ENCODE measurements at regions not wholly inside any gene's neighbourhood (a gene's known extent, or its start where the extent isn't known, plus 50 kb on each side); places are given as distances from the start of the nearest gene placed in this dataset.

GRCh38 chr5:60261732-60262131 lies 368.2 kb upstream of the PDE4D start:
- Mint-ChIP-seq H3K27me3 (ENCODE audit: unreplicated experiment) (no peaks in the 10 kb centered on the region), H3K4me1 (ENCODE audit: low read depth, unreplicated experiment) (peaks cover 9% of the 10 kb centered on the region), H3K9me3 (ENCODE audit: unreplicated experiment) (no peaks in the 10 kb centered on the region), H3K4me3 (ENCODE audit: unreplicated experiment) (no peak overlapping the region), H3K27ac (ENCODE audit: unreplicated experiment) (no peak overlapping the region), H3K36me3 (ENCODE audit: unreplicated experiment) (no peaks in the 10 kb centered on the region)
- DNase-seq, result no peak
- TF ChIP-seq CTCF (IDR thresholded peaks at IDR 0.05; ENCODE audit: partially characterized antibody, unreplicated experiment), result no peak

GRCh38 chr5:60260658-60261057 lies 367.1 kb upstream of the PDE4D start:
- peaks cover 5% of the 10 kb centered on the region for H3K4me1 Mint-ChIP-seq (ENCODE audit: low read depth, unreplicated experiment)
- H3K27ac Mint-ChIP-seq (ENCODE audit: unreplicated experiment), result no peak overlapping the region
- DNase-seq, result no peak
- H3K9me3 Mint-ChIP-seq (ENCODE audit: unreplicated experiment), result no peaks in the 10 kb centered on the region
- no peaks in the 10 kb centered on the region for H3K36me3 Mint-ChIP-seq (ENCODE audit: unreplicated experiment)
- H3K27me3 Mint-ChIP-seq (ENCODE audit: unreplicated experiment), result no peaks in the 10 kb centered on the region
- no peak for TF ChIP-seq CTCF (IDR thresholded peaks at IDR 0.05; ENCODE audit: partially characterized antibody, unreplicated experiment)
- H3K4me3 Mint-ChIP-seq (ENCODE audit: unreplicated experiment), result no peak overlapping the region

- H3K4me3 Mint-ChIP-seq (ENCODE audit: unreplicated experiment), result no peak overlapping the region
- no peak for DNase-seq
- H3K4me1 Mint-ChIP-seq (ENCODE audit: low read depth, unreplicated experiment), result peaks cover 4% of the 10 kb centered on the region
- H3K36me3 Mint-ChIP-seq (ENCODE audit: unreplicated experiment), result no peaks in the 10 kb centered on the region
- H3K27me3 Mint-ChIP-seq (ENCODE audit: unreplicated experiment), result no peaks in the 10 kb centered on the region
- no peaks in the 10 kb centered on the region for H3K9me3 Mint-ChIP-seq (ENCODE audit: unreplicated experiment)
- H3K27ac Mint-ChIP-seq (ENCODE audit: unreplicated experiment), result no peak overlapping the region
- no peak for TF ChIP-seq CTCF (IDR thresholded peaks at IDR 0.05; ENCODE audit: partially characterized antibody, unreplicated experiment)
Measured at GRCh38 chr5:60259730-60260129, 366.2 kb upstream of the PDE4D start.

GRCh38 chr5:60257596-60258271 lies 364.2 kb upstream of the PDE4D start:
- Mint-ChIP-seq H3K27ac (ENCODE audit: unreplicated experiment) (no peak overlapping the region), H3K4me3 (ENCODE audit: unreplicated experiment) (no peak overlapping the region), H3K4me1 (ENCODE audit: low read depth, unreplicated experiment) (peaks cover 4% of the 10 kb centered on the region), H3K9me3 (ENCODE audit: unreplicated experiment) (no peaks in the 10 kb centered on the region), H3K27me3 (ENCODE audit: unreplicated experiment) (no peaks in the 10 kb centered on the region), H3K36me3 (ENCODE audit: unreplicated experiment) (no peaks in the 10 kb centered on the region)
- no peak for TF ChIP-seq CTCF (IDR thresholded peaks at IDR 0.05; ENCODE audit: partially characterized antibody, unreplicated experiment)
- DNase-seq, result no peak

- Mint-ChIP-seq H3K36me3 (ENCODE audit: unreplicated experiment) (no peaks in the 10 kb centered on the region), H3K9me3 (ENCODE audit: unreplicated experiment) (no peaks in the 10 kb centered on the region), H3K4me3 (ENCODE audit: unreplicated experiment) (no peak overlapping the region), H3K27ac (ENCODE audit: unreplicated experiment) (no peak overlapping the region), H3K4me1 (ENCODE audit: low read depth, unreplicated experiment) (peaks cover 2% of the 10 kb centered on the region), H3K27me3 (ENCODE audit: unreplicated experiment) (no peaks in the 10 kb centered on the region)
- no peak for DNase-seq
- no peak for TF ChIP-seq CTCF (IDR thresholded peaks at IDR 0.05; ENCODE audit: partially characterized antibody, unreplicated experiment)
Measured at GRCh38 chr5:60256546-60256945, 363.0 kb upstream of the PDE4D start.

Measured in glutamatergic neuron (in vitro differentiated cells).